ENCODE measurements at regions not wholly inside any gene's neighbourhood (a gene's known extent, or its start where the extent isn't known, plus 50 kb on each side); places are given as distances from the start of the nearest gene placed in this dataset.

GRCh38 chr7:36032361-36032818 is 120.7 kb upstream of the EEPD1 start:
- no peak overlapping the region for H2BK20ac ChIP-seq (ENCODE audit: low read depth, low read length)
- H2BK120ac ChIP-seq (ENCODE audit: low read depth, low read length) = no peak overlapping the region
- H3K4ac ChIP-seq (ENCODE audit: low read depth, low read length) = no peak overlapping the region
- DNase-seq (peak; percentile 21), ATAC-seq (ENCODE audit: low read depth) (peak; percentile 42)
- no peak overlapping the region for H4K5ac ChIP-seq (ENCODE audit: low read depth, low read length)
- TF ChIP-seq CEBPB (IDR thresholded peaks at IDR 0.05; ENCODE audit: low read depth, low read length) = no peak
- no peak for TF ChIP-seq MXI1 (IDR thresholded peaks at IDR 0.05; ENCODE audit: borderline replicate concordance, low read depth, low read length)
- no peak for TF ChIP-seq BHLHE40 (IDR thresholded peaks at IDR 0.05; ENCODE audit: low read depth, low read length)
- TF ChIP-seq NFE2L2 (IDR thresholded peaks at IDR 0.05; ENCODE audit: low read depth, low read length) = no peak
- no peak for TF ChIP-seq SMC3 (IDR thresholded peaks at IDR 0.05; ENCODE audit: low read depth, low read length)
- TF ChIP-seq MAZ (IDR thresholded peaks at IDR 0.05; ENCODE audit: borderline replicate concordance, low read depth, low read length) = no peak
- TF ChIP-seq RAD21 (IDR thresholded peaks at IDR 0.05; ENCODE audit: low read length) = no peak
- TF ChIP-seq, protein P1, sequence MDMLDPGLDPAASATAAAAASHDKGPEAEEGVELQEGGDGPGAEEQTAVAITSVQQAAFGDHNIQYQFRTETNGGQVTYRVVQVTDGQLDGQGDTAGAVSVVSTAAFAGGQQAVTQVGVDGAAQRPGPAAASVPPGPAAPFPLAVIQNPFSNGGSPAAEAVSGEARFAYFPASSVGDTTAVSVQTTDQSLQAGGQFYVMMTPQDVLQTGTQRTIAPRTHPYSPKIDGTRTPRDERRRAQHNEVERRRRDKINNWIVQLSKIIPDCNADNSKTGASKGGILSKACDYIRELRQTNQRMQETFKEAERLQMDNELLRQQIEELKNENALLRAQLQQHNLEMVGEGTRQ (IDR thresholded peaks at IDR 0.05; ENCODE audit: low read depth, low read length) = no peak
- no peak for TF ChIP-seq RCOR1 (IDR thresholded peaks at IDR 0.05; ENCODE audit: insufficient replicate concordance, low read length)
- TF ChIP-seq FOS (IDR thresholded peaks at IDR 0.05; ENCODE audit: low read depth, low read length) = no peak
- TF ChIP-seq MAFK (IDR thresholded peaks at IDR 0.05; ENCODE audit: low read depth, low read length) = no peak
- TF ChIP-seq CHD1 (IDR thresholded peaks at IDR 0.05; ENCODE audit: low read depth, low read length) = no peak
- TF ChIP-seq ELK1 (IDR thresholded peaks at IDR 0.05; ENCODE audit: borderline replicate concordance, low read depth, low read length) = no peak
- TF ChIP-seq CTCF (conservative IDR thresholded peaks at IDR 0.05; ENCODE audit: low read depth, low read length) = no peak
- no peak for TF ChIP-seq RFX5 (IDR thresholded peaks at IDR 0.05; ENCODE audit: low read depth, low read length)
- no peak for TF ChIP-seq POLR2A (IDR thresholded peaks at IDR 0.05; ENCODE audit: low read depth, low read length)
- H2AK9ac ChIP-seq (replicated peaks; ENCODE audit: low read depth, low read length, poor library complexity) = no peak overlapping the region
- intact Hi-C loops (cut with micrococcal nuclease) (no loop called here), dilution Hi-C loops (cut with HindIII; ENCODE audit: low sequenced_read_pairs, unreplicated experiment) (no loop called here), in situ Hi-C loops (cut with MboI; ENCODE audit: low sequenced_read_pairs) (no loop called here)
- no peak overlapping the region for H2AK5ac ChIP-seq (ENCODE audit: low read depth, low read length)
- H4K8ac ChIP-seq (ENCODE audit: low read depth in 2 of 2, low read length in 2 of 2) = no peak overlapping the region; a peak in 1 of 4 replicates
- BruUV-seq (replicated peaks) = no TSS peak
- no peaks in the 10 kb centered on the region for H4K20me1 ChIP-seq (ENCODE audit: insufficient read depth, low read length)
- no peak overlapping the region for H3K18ac ChIP-seq (ENCODE audit: low read depth, low read length)
- H3K56ac ChIP-seq (ENCODE audit: extremely low read depth, insufficient read depth, low read length) = no peak overlapping the region
- H3K4me2 ChIP-seq (ENCODE audit: low read depth, low read length) = peak overlapping the region; percentile 11; the same call in 1 of the 2 replicates
- H3K4me1 ChIP-seq (ENCODE audit: control insufficient read depth, insufficient read depth, low read length) = peaks cover 9% of the 10 kb centered on the region; the same call in 1 of the 2 replicates
- H3K79me1 ChIP-seq (ENCODE audit: low read depth in 1 of 2, low read length in 2 of 2) = no peaks in the 10 kb centered on the region
- no peaks in the 10 kb centered on the region for H3K9me1 ChIP-seq (ENCODE audit: insufficient read depth, low read length)
- H3K36me3 ChIP-seq (ENCODE audit: control insufficient read depth, insufficient read depth, low read length) = no peaks in the 10 kb centered on the region
- no peak overlapping the region for H3K27ac ChIP-seq (ENCODE audit: insufficient read depth, low read length)
- no peak overlapping the region for H3K4me3 ChIP-seq (ENCODE audit: insufficient read depth, low read depth, low read length)
- H4K91ac ChIP-seq (ENCODE audit: insufficient read depth, low read depth, low read length) = no peak overlapping the region
- POLR2A ChIA-PET (ENCODE audit: unreplicated experiment) = no interaction called here
- peak overlapping the region; percentile 15 for H3K14ac ChIP-seq (replicated peaks; ENCODE audit: low read depth, low read length)
- no CpG with 5 or more reads among the region's 5 CpGs for WGBS, 2 experiments (ENCODE audit: extremely low coverage in 2 of 2, insufficient read length in 1 of 2)
- no peak overlapping the region for H2BK15ac ChIP-seq (ENCODE audit: low read depth, low read length)
- H2AFZ ChIP-seq (replicated peaks; ENCODE audit: low read length, poor library complexity) = no peak overlapping the region
- no peak overlapping the region for H2BK5ac ChIP-seq (ENCODE audit: low read depth, low read length, poor library complexity, severe bottlenecking)
- CTCF ChIA-PET = no interaction called here
- no peaks in the 10 kb centered on the region for H3K9me3 ChIP-seq (ENCODE audit: control insufficient read depth, insufficient read depth, low read length)
- no peak overlapping the region for H3K23ac ChIP-seq (ENCODE audit: low read depth, low read length)
- H3K9ac ChIP-seq (ENCODE audit: low read depth, low read length) = no peak overlapping the region
- H3K27me3 ChIP-seq (ENCODE audit: control insufficient read depth, insufficient read depth, low read length) = peaks cover 35% of the 10 kb centered on the region
